ENCODE measurements at regions not wholly inside any gene's neighbourhood (a gene's known extent, or its start where the extent isn't known, plus 50 kb on each side); places are given as distances from the start of the nearest gene placed in this dataset.

DNA sequence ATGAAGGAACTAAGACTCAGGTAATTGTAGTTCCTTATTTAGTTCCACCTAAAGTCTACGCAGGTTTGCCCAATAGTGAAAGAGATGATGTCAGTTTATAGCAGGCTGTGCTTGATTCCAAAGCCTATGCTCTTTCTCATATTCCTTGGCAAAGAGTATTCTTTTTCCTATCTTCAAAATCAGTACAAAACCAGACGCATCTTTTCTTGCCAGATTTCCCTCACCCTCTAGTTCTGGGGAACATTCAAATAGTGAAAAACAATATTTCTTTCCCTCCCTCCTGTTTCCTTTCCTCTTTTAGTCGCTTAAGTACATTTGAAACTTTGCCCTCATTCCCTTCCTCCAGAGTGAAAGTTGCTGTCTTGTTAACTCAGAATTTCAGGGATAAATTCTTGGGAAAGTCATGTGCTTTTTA is 134.6 kb upstream of the PDZRN3 start:
- H3K4me1 ChIP-seq (ENCODE audit: control insufficient read depth, low read depth, low read length), result peaks cover 29% of the 10 kb centered on the region
- no peak overlapping the region for H3K4me3 ChIP-seq (ENCODE audit: low read length)
- H3K9ac ChIP-seq (ENCODE audit: low read length), result no peak overlapping the region
- H3K27me3 ChIP-seq (ENCODE audit: control insufficient read depth, insufficient read depth, low read length), result no peaks in the 10 kb centered on the region
- H3K27ac ChIP-seq (ENCODE audit: low read length), result no peak overlapping the region
- H3K36me3 ChIP-seq (ENCODE audit: control insufficient read depth, low read depth, low read length), result no peaks in the 10 kb centered on the region
- H3K9me3 ChIP-seq (ENCODE audit: control insufficient read depth, low read depth, low read length), result no peaks in the 10 kb centered on the region

- H3K27ac ChIP-seq (ENCODE audit: low read length), result no peak overlapping the region
These were observed 132.8 kb upstream of the PDZRN3 start for GRCh38 chr3:73757536-73757935.

DNA sequence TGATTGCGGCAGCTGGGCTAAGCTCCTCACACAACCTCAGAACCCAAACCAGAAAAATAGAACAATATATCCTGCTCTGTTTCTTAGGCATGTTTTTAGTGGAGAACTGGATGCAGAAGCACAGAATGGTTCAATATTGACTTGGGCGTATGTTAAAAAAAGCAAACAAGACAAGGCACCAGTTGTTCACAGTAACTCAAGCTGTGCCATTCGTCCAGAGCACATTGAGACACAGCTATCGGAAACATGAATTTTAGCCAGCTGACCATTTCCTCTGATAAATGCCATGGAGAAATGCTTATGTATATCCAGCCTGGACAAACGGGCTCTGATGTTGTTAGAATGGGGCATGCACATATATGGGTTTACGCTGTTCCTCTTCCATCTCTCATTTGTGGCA is 129.2 kb upstream of the PDZRN3 start:
- Histone ChIP-seq H3K9ac (ENCODE audit: low read length) (no peak overlapping the region), H3K27me3 (ENCODE audit: control insufficient read depth, insufficient read depth, low read length) (no peaks in the 10 kb centered on the region), H3K4me3 (ENCODE audit: low read length) (no peak overlapping the region), H3K4me1 (ENCODE audit: control insufficient read depth, low read depth, low read length) (no peaks in the 10 kb centered on the region), H3K9me3 (ENCODE audit: control insufficient read depth, low read depth, low read length) (no peaks in the 10 kb centered on the region), H3K36me3 (ENCODE audit: control insufficient read depth, low read depth, low read length) (no peaks in the 10 kb centered on the region), H3K27ac (ENCODE audit: low read length) (no peak overlapping the region)

More at GRCh38 chr3:73757536-73757935, 132.8 kb upstream of the PDZRN3 start:
- no peaks in the 10 kb centered on the region for H3K9me3 ChIP-seq (ENCODE audit: control insufficient read depth, low read depth, low read length)
- no peak overlapping the region for H3K4me3 ChIP-seq (ENCODE audit: low read length)
- peaks cover 13% of the 10 kb centered on the region for H3K4me1 ChIP-seq (ENCODE audit: control insufficient read depth, low read depth, low read length)
- H3K36me3 ChIP-seq (ENCODE audit: control insufficient read depth, low read depth, low read length), result no peaks in the 10 kb centered on the region
- no peaks in the 10 kb centered on the region for H3K27me3 ChIP-seq (ENCODE audit: control insufficient read depth, insufficient read depth, low read length)
- H3K9ac ChIP-seq (ENCODE audit: low read length), result no peak overlapping the region

DNA sequence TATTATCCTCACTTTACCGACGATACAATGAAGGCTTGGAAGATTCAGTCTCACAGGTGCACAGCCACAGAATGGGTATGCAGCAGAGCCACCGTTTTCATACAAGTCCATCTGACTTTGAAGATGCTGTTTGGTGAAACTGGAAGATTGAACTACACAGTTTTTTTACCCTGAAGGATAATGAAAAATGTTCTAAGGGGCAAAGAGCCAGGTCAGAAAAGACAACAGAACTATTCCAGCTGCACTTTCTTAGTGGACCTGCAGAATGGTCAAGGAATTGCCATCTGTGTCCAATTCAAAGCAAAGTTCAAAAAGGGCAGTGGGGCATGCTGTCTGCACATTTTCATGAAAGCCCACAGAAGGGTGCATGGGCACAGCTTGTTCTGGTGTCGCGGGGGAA is 127.6 kb upstream of the PDZRN3 start:
- Histone ChIP-seq H3K9ac (ENCODE audit: low read length) (no peak overlapping the region), H3K27ac (ENCODE audit: low read length) (no peak overlapping the region), H3K36me3 (ENCODE audit: control insufficient read depth, low read depth, low read length) (no peaks in the 10 kb centered on the region), H3K4me3 (ENCODE audit: low read length) (no peak overlapping the region), H3K4me1 (ENCODE audit: control insufficient read depth, low read depth, low read length) (no peaks in the 10 kb centered on the region), H3K27me3 (ENCODE audit: control insufficient read depth, insufficient read depth, low read length) (no peaks in the 10 kb centered on the region), H3K9me3 (ENCODE audit: control insufficient read depth, low read depth, low read length) (no peaks in the 10 kb centered on the region)

DNA sequence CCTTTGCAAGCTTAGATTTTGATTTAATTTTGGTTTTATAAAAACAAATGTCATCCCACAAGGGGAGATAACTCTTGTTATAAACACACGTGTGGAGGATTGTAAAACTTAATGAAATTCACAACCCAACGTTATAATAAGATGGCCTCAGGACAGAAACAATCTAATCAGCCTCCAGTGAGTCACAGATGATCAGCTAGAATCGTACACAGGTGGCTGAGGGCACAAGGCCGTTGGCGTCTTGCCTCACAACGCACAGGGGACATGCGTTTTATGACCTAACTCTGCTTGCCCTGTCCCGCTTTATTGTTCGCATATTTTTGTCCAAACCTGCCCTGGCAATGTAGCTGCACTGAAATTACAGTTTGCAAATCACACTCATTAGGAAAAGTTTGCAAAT is 121.9 kb upstream of the PDZRN3 start:
- H3K27me3 ChIP-seq (ENCODE audit: control insufficient read depth, insufficient read depth, low read length), result no peaks in the 10 kb centered on the region
- H3K9me3 ChIP-seq (ENCODE audit: control insufficient read depth, low read depth, low read length), result no peaks in the 10 kb centered on the region
- H3K36me3 ChIP-seq (ENCODE audit: control insufficient read depth, low read depth, low read length), result no peaks in the 10 kb centered on the region
- no peak overlapping the region for H3K4me3 ChIP-seq (ENCODE audit: low read length)
- no peaks in the 10 kb centered on the region for H3K4me1 ChIP-seq (ENCODE audit: control insufficient read depth, low read depth, low read length)
- no peak overlapping the region for H3K9ac ChIP-seq (ENCODE audit: low read length)
- no peak overlapping the region for H3K27ac ChIP-seq (ENCODE audit: low read length)

GRCh38 chr3:73745526-73746191 is 120.9 kb upstream of the PDZRN3 start:
- Histone ChIP-seq H3K9me3 (ENCODE audit: control insufficient read depth, low read depth, low read length) (no peaks in the 10 kb centered on the region), H3K9ac (ENCODE audit: low read length) (no peak overlapping the region), H3K36me3 (ENCODE audit: control insufficient read depth, low read depth, low read length) (no peaks in the 10 kb centered on the region), H3K4me3 (ENCODE audit: low read length) (no peak overlapping the region), H3K27ac (ENCODE audit: low read length) (no peak overlapping the region), H3K27me3 (ENCODE audit: control insufficient read depth, insufficient read depth, low read length) (no peaks in the 10 kb centered on the region), H3K4me1 (ENCODE audit: control insufficient read depth, low read depth, low read length) (no peaks in the 10 kb centered on the region)

GRCh38 chr3:73743551-73743950 is 118.8 kb upstream of the PDZRN3 start:
- H3K27me3 ChIP-seq (ENCODE audit: control insufficient read depth, insufficient read depth, low read length), result no peaks in the 10 kb centered on the region
- H3K36me3 ChIP-seq (ENCODE audit: control insufficient read depth, low read depth, low read length), result no peaks in the 10 kb centered on the region
- no peaks in the 10 kb centered on the region for H3K4me1 ChIP-seq (ENCODE audit: control insufficient read depth, low read depth, low read length)
- no peak overlapping the region for H3K27ac ChIP-seq (ENCODE audit: low read length)
- H3K9me3 ChIP-seq (ENCODE audit: control insufficient read depth, low read depth, low read length), result no peaks in the 10 kb centered on the region
- H3K9ac ChIP-seq (ENCODE audit: low read length), result no peak overlapping the region
- no peak overlapping the region for H3K4me3 ChIP-seq (ENCODE audit: low read length)

- Histone ChIP-seq H3K9ac (ENCODE audit: low read length) (no peak overlapping the region), H3K4me3 (ENCODE audit: low read length) (no peak overlapping the region), H3K36me3 (ENCODE audit: control insufficient read depth, low read depth, low read length) (no peaks in the 10 kb centered on the region), H3K4me1 (ENCODE audit: control insufficient read depth, low read depth, low read length) (no peaks in the 10 kb centered on the region), H3K27me3 (ENCODE audit: control insufficient read depth, insufficient read depth, low read length) (no peaks in the 10 kb centered on the region), H3K9me3 (ENCODE audit: control insufficient read depth, low read depth, low read length) (no peaks in the 10 kb centered on the region), H3K27ac (ENCODE audit: low read length) (no peak overlapping the region)
These were observed 115.2 kb upstream of the PDZRN3 start for GRCh38 chr3:73739791-73740453.

- no peak overlapping the region for H3K4me3 ChIP-seq (ENCODE audit: low read length)
- no peaks in the 10 kb centered on the region for H3K4me1 ChIP-seq (ENCODE audit: control insufficient read depth, low read depth, low read length)
- H3K36me3 ChIP-seq (ENCODE audit: control insufficient read depth, low read depth, low read length), result no peaks in the 10 kb centered on the region
- no peak overlapping the region for H3K27ac ChIP-seq (ENCODE audit: low read length)
- H3K27me3 ChIP-seq (ENCODE audit: control insufficient read depth, insufficient read depth, low read length), result no peaks in the 10 kb centered on the region
- no peak overlapping the region for H3K9ac ChIP-seq (ENCODE audit: low read length)
- no peaks in the 10 kb centered on the region for H3K9me3 ChIP-seq (ENCODE audit: control insufficient read depth, low read depth, low read length)
These were observed 114.0 kb upstream of the PDZRN3 start for GRCh38 chr3:73738711-73739110.

DNA sequence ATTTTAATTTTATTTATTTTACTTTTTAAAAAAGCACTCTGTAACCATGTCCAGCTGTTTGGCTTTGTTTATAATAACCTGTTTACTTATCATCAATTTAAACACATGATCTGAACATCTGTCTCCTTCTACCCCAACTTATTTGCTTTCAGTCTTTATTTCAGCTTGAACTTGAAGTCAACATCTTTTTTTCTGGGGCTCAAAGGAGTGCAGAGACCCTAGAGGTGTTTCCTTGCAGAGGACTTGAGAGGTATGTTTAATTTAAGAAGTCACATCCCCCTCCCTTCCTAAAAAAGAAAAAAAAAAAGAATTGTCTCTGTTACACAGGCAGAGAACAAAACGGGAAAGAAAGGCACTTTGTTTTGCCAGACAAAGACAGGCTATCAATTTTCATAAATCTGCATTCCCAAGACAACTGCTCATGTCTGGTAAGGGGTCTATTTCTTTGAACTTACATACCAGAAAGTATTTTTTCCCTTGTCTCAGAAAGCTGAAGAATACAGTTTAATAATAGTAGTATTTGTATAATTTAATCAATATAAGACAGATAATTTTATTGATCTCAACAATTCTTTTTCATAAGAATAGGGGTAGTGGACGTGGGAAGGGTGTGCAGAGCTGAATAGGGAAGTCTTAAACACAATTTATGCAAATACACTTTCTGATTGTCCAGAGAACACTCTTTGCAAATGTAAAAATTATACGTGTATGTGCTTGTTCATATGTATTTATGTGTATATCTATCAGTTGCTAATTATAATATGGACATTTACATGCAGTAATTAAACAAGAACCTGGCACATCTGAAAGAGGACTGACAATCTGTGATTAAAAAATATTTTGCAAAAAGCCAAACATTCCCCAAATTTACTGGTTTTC is 109.7 kb upstream of the PDZRN3 start:
- Histone ChIP-seq H3K27me3 (ENCODE audit: control insufficient read depth, insufficient read depth, low read length) (no peaks in the 10 kb centered on the region), H3K4me1 (ENCODE audit: control insufficient read depth, low read depth, low read length) (no peaks in the 10 kb centered on the region), H3K9ac (ENCODE audit: low read length) (no peak overlapping the region), H3K4me3 (ENCODE audit: low read length) (no peak overlapping the region), H3K36me3 (ENCODE audit: control insufficient read depth, low read depth, low read length) (no peaks in the 10 kb centered on the region), H3K27ac (ENCODE audit: low read length) (no peak overlapping the region), H3K9me3 (ENCODE audit: control insufficient read depth, low read depth, low read length) (no peaks in the 10 kb centered on the region)

DNA sequence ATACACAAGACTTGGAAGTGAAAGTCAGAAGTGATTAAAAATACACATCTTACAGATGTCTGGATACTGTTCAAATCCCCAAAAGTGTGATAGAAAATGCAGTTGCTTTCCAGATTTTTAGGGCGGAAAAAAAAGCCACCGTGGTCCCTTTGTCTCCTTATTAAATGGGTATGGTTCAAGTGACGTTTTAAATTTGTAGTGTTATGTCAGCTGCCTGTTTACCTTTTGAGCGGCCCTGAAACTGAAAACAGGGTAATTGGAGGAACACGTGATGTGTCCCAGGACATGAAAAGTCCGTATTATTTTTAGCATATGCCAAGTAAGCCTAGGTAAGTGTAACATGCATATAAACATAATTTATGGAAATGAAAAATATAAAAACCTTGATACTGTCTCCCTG is 109.0 kb upstream of the PDZRN3 start:
- H3K9ac ChIP-seq (ENCODE audit: low read length), result no peak overlapping the region
- H3K4me3 ChIP-seq (ENCODE audit: low read length), result no peak overlapping the region
- no peaks in the 10 kb centered on the region for H3K36me3 ChIP-seq (ENCODE audit: control insufficient read depth, low read depth, low read length)
- no peaks in the 10 kb centered on the region for H3K4me1 ChIP-seq (ENCODE audit: control insufficient read depth, low read depth, low read length)
- H3K27ac ChIP-seq (ENCODE audit: low read length), result no peak overlapping the region
- H3K9me3 ChIP-seq (ENCODE audit: control insufficient read depth, low read depth, low read length), result no peaks in the 10 kb centered on the region
- H3K27me3 ChIP-seq (ENCODE audit: control insufficient read depth, insufficient read depth, low read length), result no peaks in the 10 kb centered on the region

Measured in iPS-18a (cell line).